Neural progenitor cell (in vitro differentiated cells): ENCODE measurements at regions not wholly inside any gene's neighbourhood (a gene's known extent, or its start where the extent isn't known, plus 50 kb on each side); places are given as distances from the start of the nearest gene placed in this dataset.

Source experiments
- EZH2 ChIP-seq: fragments of 200-600 bp; sonication (generic); IDR thresholded peaks from 2 replicates; pipeline ENCODE4 v1.6.1; 2017; ENCODE audit warnings: antibody characterized with exemption, mild to moderate bottlenecking, moderate library complexity
- EZH2phosphoT487 ChIP-seq: fragments of 200-600 bp; sonication (generic); IDR thresholded peaks from 2 replicates; pipeline ENCODE4 v1.6.1; 2017; ENCODE audit warnings: antibody characterized with exemption
- TF ChIP-seq, protein P1 (sequence below): fragments of 200-600 bp; sonication (generic); IDR thresholded peaks from 2 replicates; pipeline ENCODE4 v1.5.1; 2017; ENCODE audit warnings: antibody characterized with exemption, mild to moderate bottlenecking

DNA sequence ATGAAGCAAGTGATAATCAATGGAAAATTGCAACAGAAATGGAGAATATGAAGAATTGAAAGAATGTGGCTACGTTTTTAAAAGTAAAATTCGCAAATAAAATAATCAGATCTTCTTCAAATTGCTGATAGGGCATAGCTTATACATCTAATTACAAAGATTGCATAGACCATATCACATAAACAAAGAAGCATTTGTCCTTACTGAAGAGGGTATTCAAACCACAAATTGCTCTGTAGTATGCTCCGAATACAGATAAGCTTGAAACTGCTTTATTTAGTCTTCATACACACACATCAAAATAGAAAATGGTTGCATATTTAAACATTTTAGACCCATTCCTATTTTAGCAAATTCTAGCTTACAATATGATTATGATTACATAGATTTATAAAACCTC, 206.7 kb upstream of the SLIT2 start:
- TF ChIP-seq EZH2phosphoT487 (no peak), EZH2 (no peak)
- TF ChIP-seq, protein P1, sequence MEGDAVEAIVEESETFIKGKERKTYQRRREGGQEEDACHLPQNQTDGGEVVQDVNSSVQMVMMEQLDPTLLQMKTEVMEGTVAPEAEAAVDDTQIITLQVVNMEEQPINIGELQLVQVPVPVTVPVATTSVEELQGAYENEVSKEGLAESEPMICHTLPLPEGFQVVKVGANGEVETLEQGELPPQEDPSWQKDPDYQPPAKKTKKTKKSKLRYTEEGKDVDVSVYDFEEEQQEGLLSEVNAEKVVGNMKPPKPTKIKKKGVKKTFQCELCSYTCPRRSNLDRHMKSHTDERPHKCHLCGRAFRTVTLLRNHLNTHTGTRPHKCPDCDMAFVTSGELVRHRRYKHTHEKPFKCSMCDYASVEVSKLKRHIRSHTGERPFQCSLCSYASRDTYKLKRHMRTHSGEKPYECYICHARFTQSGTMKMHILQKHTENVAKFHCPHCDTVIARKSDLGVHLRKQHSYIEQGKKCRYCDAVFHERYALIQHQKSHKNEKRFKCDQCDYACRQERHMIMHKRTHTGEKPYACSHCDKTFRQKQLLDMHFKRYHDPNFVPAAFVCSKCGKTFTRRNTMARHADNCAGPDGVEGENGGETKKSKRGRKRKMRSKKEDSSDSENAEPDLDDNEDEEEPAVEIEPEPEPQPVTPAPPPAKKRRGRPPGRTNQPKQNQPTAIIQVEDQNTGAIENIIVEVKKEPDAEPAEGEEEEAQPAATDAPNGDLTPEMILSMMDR: no peak
